Epithelial cell of prostate (primary cell): ENCODE measurements at regions not wholly inside any gene's neighbourhood (a gene's known extent, or its start where the extent isn't known, plus 50 kb on each side); places are given as distances from the start of the nearest gene placed in this dataset.

Source experiments
- DNase-seq: peaks from one replicate; pipeline ENCODE4 v3.0.0-alpha.2; 2011; ENCODE audit warnings: low read depth, low spot score
- H3K27ac ChIP-seq: fragments of 450-650 bp; 2 replicates; pipeline ENCODE4 v1.5.1; 2017; ENCODE audit warnings: mild to moderate bottlenecking

DNA sequence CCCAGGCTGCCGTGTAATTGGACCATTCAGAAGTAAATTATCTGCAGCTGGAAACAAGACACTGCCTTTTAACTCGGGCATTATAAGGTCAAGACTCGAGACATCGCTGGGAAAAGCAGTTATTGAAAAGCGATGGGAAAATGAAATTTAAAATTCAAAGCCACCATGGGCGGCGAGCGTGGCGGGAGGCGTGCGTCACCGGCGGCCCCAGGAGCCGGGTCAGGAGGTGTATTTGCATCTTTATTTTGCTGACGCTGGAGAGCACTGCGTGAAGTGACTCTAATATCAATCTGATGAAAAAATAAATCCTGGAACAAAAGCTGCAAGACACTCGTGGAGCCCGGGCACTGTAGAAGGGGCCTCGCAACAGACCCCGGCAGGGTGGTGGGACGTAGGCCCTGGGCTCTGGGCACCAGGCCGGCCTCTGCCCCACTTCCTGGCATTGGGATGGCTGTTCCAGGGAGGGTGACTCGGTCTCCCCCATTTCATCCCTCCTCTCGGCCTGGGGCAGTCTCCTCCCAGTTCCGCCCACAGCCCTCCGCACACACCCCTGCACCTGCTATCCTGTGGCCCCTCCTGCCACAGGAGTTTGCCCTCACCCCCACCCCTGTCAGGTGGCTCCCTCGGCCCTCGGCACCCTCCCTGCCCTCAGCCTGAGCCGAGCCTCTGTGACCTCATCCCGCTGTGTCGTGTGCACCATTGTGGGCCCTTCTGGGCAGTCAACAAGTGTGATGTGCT lies 196.2 kb downstream of the KIF26A start:
- H3K27ac ChIP-seq = no peak overlapping the region
- DNase-seq = no peak

DNA sequence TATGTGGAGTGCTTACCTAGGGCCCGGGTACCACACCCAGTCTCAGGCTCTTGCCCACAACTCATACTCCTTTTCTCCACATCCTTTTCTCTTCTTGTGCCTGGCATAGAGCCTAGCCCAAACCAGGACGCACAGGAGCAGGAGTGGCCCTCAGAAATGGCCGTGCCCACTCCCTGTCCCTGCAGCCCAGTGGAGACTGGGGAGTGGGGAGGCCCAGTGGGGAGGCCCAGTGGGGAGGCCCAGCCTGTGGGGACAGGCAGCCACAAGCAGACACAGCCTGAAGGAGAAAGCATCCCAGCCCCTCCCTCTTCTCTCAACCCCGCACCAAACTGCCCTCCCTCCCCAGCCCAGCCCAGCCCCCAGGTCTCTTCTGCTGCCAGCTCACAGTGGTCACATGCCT lies 196.8 kb downstream of the KIF26A start:
- no peak for DNase-seq
- H3K27ac ChIP-seq = no peak overlapping the region

DNA sequence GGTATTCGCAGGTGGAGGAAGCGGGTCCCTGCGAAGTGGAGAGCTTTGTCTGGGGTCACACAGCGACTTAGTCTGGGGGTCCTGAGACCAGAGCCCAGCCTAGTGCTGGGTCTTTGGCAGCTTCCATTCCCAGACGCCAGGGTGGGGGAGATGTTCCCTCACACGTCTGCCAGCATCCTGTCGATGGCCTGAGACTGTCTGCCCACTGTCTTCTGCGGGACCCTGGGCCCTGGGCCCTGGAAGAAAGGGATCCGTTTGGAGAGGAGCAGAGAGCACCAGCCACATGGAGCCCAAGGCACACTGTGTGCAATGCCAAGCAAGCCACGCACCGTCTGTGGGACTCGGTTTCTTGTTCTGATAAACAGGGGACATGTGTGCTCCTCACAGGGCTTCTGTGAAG lies 197.2 kb downstream of the KIF26A start:
- DNase-seq = no peak
- no peak overlapping the region for H3K27ac ChIP-seq

DNA sequence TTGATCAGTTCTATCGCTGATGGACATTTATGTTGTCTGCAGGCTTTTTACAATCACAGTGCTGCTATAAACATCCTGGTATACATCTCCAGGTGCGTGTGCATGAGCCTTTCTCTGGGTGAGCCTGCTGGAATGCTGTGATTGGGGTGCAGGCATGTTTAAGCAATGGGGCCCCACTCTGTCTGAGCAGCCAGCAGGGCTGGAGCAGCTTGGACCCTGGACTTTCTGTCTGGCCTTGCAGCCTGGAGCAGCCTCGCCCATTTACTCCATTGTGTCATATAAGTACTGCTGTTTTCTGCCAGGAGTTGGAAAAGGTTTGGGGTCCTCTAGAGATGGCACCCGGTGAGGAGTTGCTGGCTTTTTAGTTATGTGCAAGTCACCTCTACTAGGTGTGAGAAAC lies 199.0 kb downstream of the KIF26A start:
- H3K27ac ChIP-seq = no peak overlapping the region
- no peak for DNase-seq

GRCh38 chr14:104339361-104339760 lies 201.0 kb downstream of the KIF26A start:
- no peak overlapping the region for H3K27ac ChIP-seq
- no peak for DNase-seq

DNA sequence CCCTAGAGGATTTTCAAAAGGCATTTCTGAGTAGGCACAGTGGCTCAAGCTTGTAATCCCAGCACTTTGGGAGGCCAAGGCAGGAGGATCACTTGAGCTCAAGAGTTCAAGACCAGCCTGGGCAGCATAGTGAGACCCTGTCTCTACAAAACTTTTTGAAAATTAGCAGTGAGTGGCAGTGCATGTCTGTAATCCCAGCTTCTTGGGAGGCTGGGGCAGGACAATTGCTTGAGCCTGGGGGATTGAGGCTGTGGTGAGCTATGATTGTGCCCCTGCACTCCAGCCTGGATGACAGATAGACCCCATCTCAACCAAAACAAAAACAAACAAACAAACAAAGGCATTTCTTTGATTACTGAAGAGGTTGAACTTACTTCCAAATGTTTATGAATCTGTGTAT lies 201.4 kb downstream of the KIF26A start:
- DNase-seq = no peak
- no peak overlapping the region for H3K27ac ChIP-seq

- H3K27ac ChIP-seq = no peak overlapping the region
- peak; percentile 5 for DNase-seq
These were observed 203.4 kb downstream of the KIF26A start for GRCh38 chr14:104341532-104342434.

GRCh38 chr14:104342435-104343293 lies 204.3 kb downstream of the KIF26A start:
- H3K27ac ChIP-seq = no peak overlapping the region
- DNase-seq = no peak

DNA sequence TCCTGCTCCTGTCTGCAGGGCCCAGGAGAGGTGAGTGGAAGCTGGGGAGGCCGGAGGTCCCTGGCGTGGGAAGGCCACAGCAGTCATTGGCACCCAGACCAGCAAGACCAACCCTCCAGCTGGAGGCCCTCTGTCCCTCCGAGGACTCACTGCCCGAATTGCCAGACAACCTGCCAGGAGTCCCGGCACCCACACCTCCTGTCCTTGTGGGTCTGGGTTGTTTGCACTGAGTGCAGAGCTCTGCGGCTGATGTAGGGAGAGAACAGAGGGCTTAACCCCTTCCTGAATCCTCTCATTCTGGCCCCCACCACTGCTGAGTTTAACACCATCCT lies 204.9 kb downstream of the KIF26A start:
- no peak for DNase-seq
- no peak overlapping the region for H3K27ac ChIP-seq

DNA sequence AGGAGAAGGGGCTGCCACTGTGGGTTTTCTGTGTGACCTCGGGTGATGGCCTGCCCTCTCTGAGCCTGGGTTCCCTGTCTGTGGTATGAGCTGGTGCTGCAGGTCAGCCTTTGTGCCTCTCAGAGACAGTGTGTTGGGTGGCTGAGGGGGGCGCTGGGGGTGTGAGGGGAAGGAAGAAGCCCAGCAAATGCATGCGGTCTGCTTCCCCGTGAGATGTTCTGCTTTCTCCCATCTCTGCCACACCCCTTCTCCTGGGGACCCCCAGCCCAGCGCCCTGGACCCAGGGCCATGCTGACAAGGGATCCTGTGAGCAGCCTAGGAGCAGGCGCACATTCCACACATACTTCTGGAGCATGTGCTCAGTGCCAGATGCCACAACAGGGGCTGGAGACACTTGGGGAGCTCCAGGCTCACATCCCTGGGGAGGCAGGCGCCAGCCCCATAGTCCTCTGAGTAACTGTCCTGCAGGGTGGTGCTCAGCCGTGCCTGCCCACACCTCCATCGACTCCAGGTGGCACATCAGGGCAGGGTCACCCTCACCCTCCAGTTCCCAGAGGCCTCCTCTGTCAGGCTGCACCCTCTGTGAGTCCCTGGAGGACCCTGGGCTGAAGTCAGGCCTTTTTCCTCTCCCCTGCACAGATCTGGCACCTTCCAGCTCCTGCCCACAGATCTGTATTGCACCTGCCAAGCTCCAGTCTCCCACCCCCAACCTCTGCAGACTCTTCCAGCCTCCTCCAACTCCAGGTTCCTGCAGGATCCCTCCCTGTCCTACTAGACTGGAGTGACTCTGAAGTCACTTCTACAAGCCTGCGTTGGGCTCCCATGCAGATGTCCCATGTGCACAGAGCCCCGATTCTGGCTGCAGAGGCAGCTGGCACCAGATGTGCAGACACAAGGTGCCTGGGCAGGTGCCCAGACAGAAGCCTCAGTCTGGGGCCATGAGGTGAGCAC lies 205.6 kb downstream of the KIF26A start:
- no peak overlapping the region for H3K27ac ChIP-seq
- no peak for DNase-seq

- no peak overlapping the region for H3K27ac ChIP-seq
- no peak for DNase-seq
These were observed 206.6 kb downstream of the KIF26A start for GRCh38 chr14:104344818-104345620.

GRCh38 chr14:104345621-104346462 lies 207.5 kb downstream of the KIF26A start:
- H3K27ac ChIP-seq = no peak overlapping the region
- no peak for DNase-seq

DNA sequence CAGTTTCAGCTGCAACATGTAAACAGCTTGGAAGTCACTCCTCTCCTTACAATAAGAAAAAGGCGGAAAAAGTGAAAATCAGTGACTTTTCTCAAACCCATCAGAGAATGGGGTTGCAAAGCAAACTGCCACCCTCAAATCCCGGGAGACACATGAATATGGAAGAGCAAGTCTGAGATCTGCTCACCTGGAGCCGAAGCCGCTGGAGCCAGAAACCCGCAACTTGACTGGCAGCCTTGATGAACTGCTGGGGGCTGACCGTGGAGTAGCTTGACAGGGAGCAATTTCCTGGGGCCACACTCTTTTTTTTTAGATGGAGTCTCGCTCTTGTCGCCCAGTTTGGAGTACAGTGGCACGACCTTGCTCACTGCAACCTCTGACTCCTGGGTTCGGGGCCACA lies 208.2 kb downstream of the KIF26A start:
- DNase-seq = no peak
- H3K27ac ChIP-seq = no peak overlapping the region

GRCh38 chr14:104348741-104349140 lies 210.4 kb downstream of the KIF26A start:
- DNase-seq = no peak
- no peak overlapping the region for H3K27ac ChIP-seq

DNA sequence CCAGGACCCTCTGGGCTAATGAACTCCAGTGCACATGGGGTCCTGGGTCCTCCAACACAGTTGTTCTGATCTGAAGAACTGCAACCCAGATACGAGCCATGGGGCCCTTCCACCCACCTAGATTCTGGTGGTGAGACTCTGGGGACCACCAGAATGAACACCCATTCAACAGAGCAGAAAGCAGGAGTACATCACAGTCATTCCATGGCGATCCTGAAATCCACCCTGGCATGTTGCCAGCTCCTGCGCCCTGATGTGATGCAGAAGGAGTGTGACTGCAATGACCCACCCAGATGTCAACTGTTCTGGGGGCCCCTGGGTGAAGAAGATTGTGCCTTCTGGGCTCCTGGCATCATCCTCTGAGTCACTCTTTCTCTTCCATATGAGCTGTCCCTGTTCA lies 211.6 kb downstream of the KIF26A start:
- no peak for DNase-seq
- H3K27ac ChIP-seq = no peak overlapping the region

- DNase-seq = no peak
- no peak overlapping the region for H3K27ac ChIP-seq
These were observed 212.2 kb downstream of the KIF26A start for GRCh38 chr14:104350463-104351185.

DNA sequence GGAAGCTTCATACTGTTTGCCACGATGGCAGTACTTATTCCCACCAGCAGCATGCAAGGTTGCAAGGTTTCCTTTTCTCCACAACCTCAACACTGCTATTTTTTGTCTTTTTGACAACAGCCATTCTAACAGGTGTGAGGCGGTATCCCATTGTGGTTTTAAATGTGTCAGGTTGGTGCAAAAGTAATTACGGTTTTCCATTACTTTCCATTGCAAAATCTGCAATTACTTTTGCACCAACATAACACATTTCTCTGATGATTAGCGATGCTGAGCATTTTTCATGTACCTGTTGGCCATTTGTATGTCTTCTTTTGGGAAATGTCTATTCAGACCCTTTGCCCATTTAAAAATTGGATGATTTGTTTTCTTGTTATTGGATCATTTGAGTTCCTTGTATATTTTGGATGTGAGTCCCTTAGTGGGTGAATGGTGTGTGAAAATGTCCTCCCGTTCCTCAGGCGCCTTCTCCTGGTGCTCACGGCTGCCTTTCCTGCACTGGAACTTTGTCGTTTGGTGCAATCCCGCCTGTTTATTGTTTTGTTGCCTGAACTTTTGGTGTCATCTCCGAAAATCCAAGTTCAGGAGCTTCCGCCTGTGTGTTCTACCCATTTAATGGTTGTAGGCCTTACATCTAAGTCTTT lies 213.6 kb downstream of the KIF26A start:
- DNase-seq = no peak

More for the DNA sequence above, 213.6 kb downstream of the KIF26A start:
- no peak overlapping the region for H3K27ac ChIP-seq
